ENCODE measurements at regions not wholly inside any gene's neighbourhood (a gene's known extent, or its start where the extent isn't known, plus 50 kb on each side); places are given as distances from the start of the nearest gene placed in this dataset.

DNA sequence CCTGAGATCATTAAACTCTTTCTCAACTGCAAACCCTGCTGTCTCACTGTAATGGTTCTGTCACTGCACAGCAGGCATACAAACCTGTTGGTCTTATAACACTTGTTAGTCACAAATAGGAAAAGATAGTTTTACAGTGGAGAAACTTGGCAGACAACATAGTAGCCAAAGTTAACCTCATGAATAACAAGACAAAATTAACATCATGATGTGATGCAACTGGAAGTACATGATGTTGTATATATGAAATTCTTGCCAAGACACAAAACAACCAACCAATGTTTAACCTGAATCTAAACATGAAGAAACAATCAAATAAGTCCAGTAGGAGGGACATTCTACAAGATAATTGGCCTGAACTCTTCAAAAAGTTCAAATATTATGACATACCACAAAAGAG lies 189.3 kb downstream of the RNF152 start:
- TF ChIP-seq RAD21 (IDR thresholded peaks at IDR 0.05; ENCODE audit: low read depth) = no peak
- no peak for TF ChIP-seq JUND (IDR thresholded peaks at IDR 0.05)
- no peak for TF ChIP-seq POLR2AphosphoS5 (IDR thresholded peaks at IDR 0.05; ENCODE audit: low read depth, low read length)
- TF ChIP-seq EZH2phosphoT487 (IDR thresholded peaks at IDR 0.05; ENCODE audit: borderline replicate concordance) = no peak
- TF ChIP-seq CEBPB (IDR thresholded peaks at IDR 0.05; ENCODE audit: low read depth) = no peak
- TF ChIP-seq ZNF274 (IDR thresholded peaks at IDR 0.05; ENCODE audit: low read depth, low read length) = no peak
- no peak for TF ChIP-seq ZFX (IDR thresholded peaks at IDR 0.05)
- TF ChIP-seq YY1 (IDR thresholded peaks at IDR 0.05; ENCODE audit: extremely low read depth, insufficient replicate concordance, low read depth, low read length) = no peak
- TF ChIP-seq ELF1 (IDR thresholded peaks at IDR 0.05; ENCODE audit: borderline replicate concordance, low read depth) = no peak
- TF ChIP-seq FOSL1 (IDR thresholded peaks at IDR 0.05; ENCODE audit: low read depth) = no peak
- TF ChIP-seq, protein P1, sequence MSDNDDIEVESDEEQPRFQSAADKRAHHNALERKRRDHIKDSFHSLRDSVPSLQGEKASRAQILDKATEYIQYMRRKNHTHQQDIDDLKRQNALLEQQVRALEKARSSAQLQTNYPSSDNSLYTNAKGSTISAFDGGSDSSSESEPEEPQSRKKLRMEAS (IDR thresholded peaks at IDR 0.05) = no peak
- TF ChIP-seq CBX3 (IDR thresholded peaks at IDR 0.05; ENCODE audit: low read depth) = no peak
- no peak for TF ChIP-seq TCF7L2 (IDR thresholded peaks at IDR 0.05; ENCODE audit: borderline replicate concordance, extremely low read depth, insufficient read depth, insufficient read length)
- TF ChIP-seq POLR2A (IDR thresholded peaks at IDR 0.05; ENCODE audit: borderline replicate concordance, extremely low read depth, insufficient read depth, insufficient read length) = no peak
- TF ChIP-seq EZH2 (IDR thresholded peaks at IDR 0.05) = no peak
- no peak for TF ChIP-seq SIN3A (IDR thresholded peaks at IDR 0.05; ENCODE audit: low read depth)
- TF ChIP-seq SRF (IDR thresholded peaks at IDR 0.05; ENCODE audit: low read depth) = no peak
- TF ChIP-seq SP1 (IDR thresholded peaks at IDR 0.05; ENCODE audit: low read depth) = no peak
- H3K4me3 ChIP-seq (replicated peaks in 1 of 2; ENCODE audit: low read depth in 1 of 2, low read length in 2 of 2) = no peak overlapping the region
- H3K79me2 ChIP-seq (ENCODE audit: insufficient read depth, low read length) = no peaks in the 10 kb centered on the region
- ChIA-PET CTCF (no interaction called here), RAD21 (ENCODE audit: low non-redundant PET in 1 of 2, low total read pairs in 2 of 2, uncharacterized antibody in 2 of 2, unreplicated experiment in 2 of 2) (no interaction called here), POLR2A (no interaction called here)
- no peak for DNase-seq (ENCODE audit: low read depth, low spot score)
- BruUV-seq (replicated peaks) = no TSS peak
- intact Hi-C loops (cut with micrococcal nuclease) = no loop called here
- no peak overlapping the region for H3K27ac ChIP-seq (ENCODE audit: low read depth, low read length)
- no peaks in the 10 kb centered on the region for H3K4me1 ChIP-seq (ENCODE audit: control insufficient read depth in 1 of 2, insufficient read depth in 2 of 2, low read length in 2 of 2)
- H3K27me3 ChIP-seq (ENCODE audit: insufficient read depth, low read length) = peaks cover 28% of the 10 kb centered on the region
- no peaks in the 10 kb centered on the region for H3K9me3 ChIP-seq (ENCODE audit: control insufficient read depth in 1 of 2, insufficient read depth in 1 of 2, low read depth in 1 of 2, low read length in 2 of 2)
- no peaks in the 10 kb centered on the region for H3K9me2 ChIP-seq (ENCODE audit: insufficient read depth)
- ATAC-seq = no peak
- no peak overlapping the region for H2AFZ ChIP-seq (ENCODE audit: low read depth, low read length, poor library complexity, severe bottlenecking)
- H3K9ac ChIP-seq (ENCODE audit: low read length) = no peak overlapping the region
- H4K20me1 ChIP-seq (ENCODE audit: insufficient read depth) = no peaks in the 10 kb centered on the region
- no peaks in the 10 kb centered on the region for H3K36me3 ChIP-seq (ENCODE audit: control insufficient read depth in 1 of 2, insufficient read depth in 2 of 2, low read length in 2 of 2)
- no peak overlapping the region for H3K4me2 ChIP-seq (ENCODE audit: low read length)

Data from HCT116 (cell line).